Spleen (tissue), 11 donors: ENCODE measurements at regions not wholly inside any gene's neighbourhood (a gene's known extent, or its start where the extent isn't known, plus 50 kb on each side); places are given as distances from the start of the nearest gene placed in this dataset.
A peak's percentile ranks its signal among the peaks of the same experiment; 100 is the strongest.

Experiments used
- DNase-seq: peaks from one replicate; pipeline ENCODE4 v3.0.0-alpha.2; 2020
- H3K27ac ChIP-seq, 8 donors: fragments of 200-600 bp; sonication (generic) in 7 of 8; 1 replicate in 4 of 8; 2 replicates in 4 of 8; pipeline versions ENCODE4 v1.5.0 to v1.8.0; 2016 to 2021; ENCODE audit warnings: inconsistent platforms in 4 of 8, mild to moderate bottlenecking in 4 of 8, moderate library complexity in 1 of 8
- H3K27me3 ChIP-seq, 7 donors: fragments of 200-600 bp; sonication (generic) in 6 of 7; replicated peaks in 1 of 7; 1 replicate in 4 of 7; 2 replicates in 3 of 7; pipeline versions ENCODE4 v1.5.0 to v1.8.0; 2016 to 2021; ENCODE audit warnings: inconsistent platforms in 3 of 7, mild to moderate bottlenecking in 1 of 7
- H3K36me3 ChIP-seq, 6 donors: fragments of 200-600 bp; sonication (generic) in 5 of 6; 1 replicate in 4 of 6; 2 replicates in 2 of 6; pipeline versions ENCODE4 v1.5.0 to v1.8.0; 2016 to 2021; ENCODE audit warnings: inconsistent platforms in 2 of 6
- H3K4me1 ChIP-seq, 6 donors: fragments of 200-600 bp; sonication (generic) in 5 of 6; 1 replicate in 3 of 6; 2 replicates in 3 of 6; pipeline versions ENCODE4 v1.5.0 to v1.8.0; 2016 to 2021; ENCODE audit warnings: inconsistent platforms in 3 of 6
- H3K4me3 ChIP-seq, 8 donors: fragments of 200-600 bp; sonication (generic) in 7 of 8; 1 replicate in 4 of 8; 2 replicates in 4 of 8; pipeline versions ENCODE4 v1.5.0 to v1.8.0; 2016 to 2021; ENCODE audit warnings: inconsistent platforms in 4 of 8, mild to moderate bottlenecking in 4 of 8, moderate library complexity in 2 of 8
- H3K9me3 ChIP-seq, 8 donors: fragments of 200-600 bp; sonication (generic) in 7 of 8; 1 replicate in 4 of 8; 2 replicates in 4 of 8; pipeline versions ENCODE4 v1.5.0 to v1.8.0; 2016 to 2021; ENCODE audit warnings: inconsistent platforms in 4 of 8
- POLR2A ChIP-seq, 3 donors: fragments of 450-650 bp; IDR thresholded peaks; one replicate each; pipeline ENCODE4 v1.5.1; 2017; ENCODE audit warnings: antibody characterized with exemption in 3 of 3, mild to moderate bottlenecking in 1 of 3
- POLR2AphosphoS5 ChIP-seq, 3 donors: sonication (generic); formaldehyde crosslinking; IDR thresholded peaks; one replicate each; pipeline ENCODE4 v1.5.1; 2017; ENCODE audit warnings: antibody characterized with exemption in 3 of 3
- WGBS, 5 donors: extraction: QIAGEN DNeasy Blood & Tissue Kit in 3 of 5; methylation state at CpG; one replicate each; pipeline versions ENCODE4 v1.1.5 to v1.1.7; 2013 to 2018; 5-methylcytosine and 5-hydroxymethylcytosine counted together
- intact Hi-C: fragments of 100-400 bp; cut with DNase I; formaldehyde crosslinking; loops from one replicate; pipeline ENCODE4 v1.15.0; 2023; ENCODE audit warnings: low total_unique reads
- TF ChIP-seq, protein P1 (sequence below), 11 experiments: fragments of 200-600 bp in 7 of 11; fragments of 450-650 bp in 4 of 11; sonication (generic) in 4 of 11; IDR thresholded peaks in 8 of 11; conservative IDR thresholded peaks in 3 of 11; 1 replicate in 7 of 11; 2 replicates in 4 of 11; pipeline versions ENCODE4 v1.4.0 to v1.8.0; 2016 to 2021; ENCODE audit warnings: antibody characterized with exemption in 11 of 11, inconsistent platforms in 4 of 11, mild to moderate bottlenecking in 1 of 11
- donor health status: healthy with polysubstance abuse.
- donor health status: DM: no; HTN: no; CAD: no; lungs with moderate emphysema.
- donor health status: DM: no; HTN: no; CAD: no.
- donor health status: Bipolar disorder and iron deficiency.
- donor health status: healthy.
- donor health status: DM: no; HTN: no; CAD: no.
- donor health status: DM: yes; HTN: yes; CAD: no.

DNA sequence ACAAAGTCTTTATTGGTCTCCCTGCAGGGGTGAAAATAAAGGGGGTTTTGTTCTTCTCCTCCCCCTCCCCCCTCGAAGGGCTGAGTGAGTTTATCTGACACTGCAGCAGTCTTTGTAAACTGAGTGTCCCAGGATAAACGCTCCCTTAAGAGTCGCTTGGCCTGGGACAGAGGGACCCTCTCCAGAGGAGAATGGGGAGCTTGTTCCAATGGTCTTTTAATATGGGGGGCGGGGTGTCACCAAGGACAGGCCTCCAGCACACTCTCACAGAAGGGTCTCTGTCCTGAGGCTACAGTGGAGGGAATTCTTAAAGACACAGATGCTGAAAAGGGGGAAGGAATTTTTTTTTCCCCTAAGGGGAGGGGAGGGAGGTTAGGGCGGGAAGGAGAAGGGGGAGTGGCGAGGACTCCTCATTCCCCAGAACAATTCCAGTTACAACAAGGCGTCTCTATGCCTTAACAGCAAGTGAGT is 455.5 kb downstream of the SOX9 start:
- no peaks in the 10 kb centered on the region for H3K9me3 ChIP-seq
- no peak for TF ChIP-seq POLR2A (IDR thresholded peaks at IDR 0.05)
- no peak for TF ChIP-seq POLR2AphosphoS5 (IDR thresholded peaks at IDR 0.05)
- TF ChIP-seq, protein P1, sequence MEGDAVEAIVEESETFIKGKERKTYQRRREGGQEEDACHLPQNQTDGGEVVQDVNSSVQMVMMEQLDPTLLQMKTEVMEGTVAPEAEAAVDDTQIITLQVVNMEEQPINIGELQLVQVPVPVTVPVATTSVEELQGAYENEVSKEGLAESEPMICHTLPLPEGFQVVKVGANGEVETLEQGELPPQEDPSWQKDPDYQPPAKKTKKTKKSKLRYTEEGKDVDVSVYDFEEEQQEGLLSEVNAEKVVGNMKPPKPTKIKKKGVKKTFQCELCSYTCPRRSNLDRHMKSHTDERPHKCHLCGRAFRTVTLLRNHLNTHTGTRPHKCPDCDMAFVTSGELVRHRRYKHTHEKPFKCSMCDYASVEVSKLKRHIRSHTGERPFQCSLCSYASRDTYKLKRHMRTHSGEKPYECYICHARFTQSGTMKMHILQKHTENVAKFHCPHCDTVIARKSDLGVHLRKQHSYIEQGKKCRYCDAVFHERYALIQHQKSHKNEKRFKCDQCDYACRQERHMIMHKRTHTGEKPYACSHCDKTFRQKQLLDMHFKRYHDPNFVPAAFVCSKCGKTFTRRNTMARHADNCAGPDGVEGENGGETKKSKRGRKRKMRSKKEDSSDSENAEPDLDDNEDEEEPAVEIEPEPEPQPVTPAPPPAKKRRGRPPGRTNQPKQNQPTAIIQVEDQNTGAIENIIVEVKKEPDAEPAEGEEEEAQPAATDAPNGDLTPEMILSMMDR (IDR thresholded peaks at IDR 0.05 in 8 of 11, conservative IDR thresholded peaks at IDR 0.05 in 3 of 11), result no peak
- no peak for DNase-seq
- H3K4me3 ChIP-seq, result no peak overlapping the region
- H3K27ac ChIP-seq, result no peak overlapping the region
- H3K4me1 ChIP-seq, result no peaks in the 10 kb centered on the region
- no peaks in the 10 kb centered on the region for H3K36me3 ChIP-seq
- 31 to 40% (median 37%) methylated on average over 7 of the region's 7 CpGs for WGBS, 5 donors
- H3K27me3 ChIP-seq, result peaks cover 0 to 37% (median 0%) of the 10 kb centered on the region in 7 donors
- intact Hi-C loops, result no loop called here

DNA sequence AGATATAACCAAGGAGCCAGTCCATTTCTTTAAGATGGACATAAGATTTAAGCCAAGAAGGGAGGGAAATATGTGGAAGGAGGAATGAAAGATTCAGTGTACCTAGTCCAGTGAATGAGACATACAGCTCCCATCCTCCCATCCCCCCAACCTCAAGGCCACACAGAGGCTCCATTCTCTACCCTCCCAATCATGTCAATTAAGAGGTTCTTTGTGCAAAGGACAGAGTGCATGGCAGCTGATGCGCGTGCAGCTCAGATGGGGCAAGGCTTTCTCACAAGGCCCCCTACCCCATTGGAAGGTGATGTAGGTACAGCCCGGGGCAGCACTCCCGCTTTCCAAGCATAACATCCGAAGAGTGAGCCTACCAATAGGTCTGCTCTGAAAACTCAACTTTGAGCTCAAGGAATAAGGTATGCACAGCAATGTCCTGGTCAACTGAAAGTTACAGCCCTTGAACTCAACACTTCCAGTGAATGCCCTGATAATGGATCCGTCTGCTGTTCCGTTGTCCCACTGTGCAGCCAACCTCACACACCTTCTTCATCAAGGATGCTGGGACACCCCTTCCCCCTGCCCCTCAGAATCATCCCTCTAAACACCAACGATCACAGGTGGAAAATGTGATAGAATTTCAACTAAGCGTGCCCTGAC is 458.1 kb downstream of the SOX9 start:
- H3K4me1 ChIP-seq, result no peaks in the 10 kb centered on the region
- DNase-seq, result peak; percentile 31
- WGBS, 5 donors, result 84 to 93% (median 88%) methylated on average over 8 to 9 of the region's 9 CpGs
- TF ChIP-seq, protein P1 (IDR thresholded peaks at IDR 0.05 in 8 of 11, conservative IDR thresholded peaks at IDR 0.05 in 3 of 11), result no peak
- TF ChIP-seq POLR2AphosphoS5 (IDR thresholded peaks at IDR 0.05), result no peak
- TF ChIP-seq POLR2A (IDR thresholded peaks at IDR 0.05), result no peak
- no peaks in the 10 kb centered on the region for H3K9me3 ChIP-seq
- no peak overlapping the region for H3K4me3 ChIP-seq
- H3K27ac ChIP-seq, result no peak overlapping the region
- peaks cover 0 to 29% (median 0%) of the 10 kb centered on the region in 7 donors for H3K27me3 ChIP-seq
- H3K36me3 ChIP-seq, result no peaks in the 10 kb centered on the region
- intact Hi-C loops, result no loop called here

DNA sequence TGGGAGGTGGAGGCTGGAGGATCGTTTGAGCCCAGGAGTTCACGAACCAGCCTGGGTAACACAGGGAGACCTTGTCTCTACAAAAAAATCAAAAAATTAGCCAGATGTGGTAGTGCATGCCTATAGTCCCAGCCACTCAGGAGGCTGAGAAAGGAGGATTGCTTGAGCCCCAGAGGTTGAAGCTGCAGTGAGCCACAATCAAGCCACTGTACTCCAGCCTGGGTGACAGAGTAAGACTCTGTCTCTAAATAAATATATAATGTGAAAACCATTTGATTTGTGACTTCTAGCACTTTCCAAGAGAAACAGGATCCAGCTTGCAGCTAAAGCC is 459.1 kb downstream of the SOX9 start:
- WGBS, 5 donors, result 57 to 87% (median 72%) methylated on average over 2 of the region's 2 CpGs
- intact Hi-C loops, result no loop called here
- no peak overlapping the region for H3K27ac ChIP-seq

More for the DNA sequence above, 459.1 kb downstream of the SOX9 start:
- Histone ChIP-seq H3K4me3 (no peak overlapping the region), H3K36me3 (no peaks in the 10 kb centered on the region), H3K9me3 (no peaks in the 10 kb centered on the region), H3K4me1 (no peaks in the 10 kb centered on the region), H3K27me3 (peaks cover 0 to 21% (median 0%) of the 10 kb centered on the region in 7 donors)
- DNase-seq, result peak; percentile 14
- TF ChIP-seq POLR2A (IDR thresholded peaks at IDR 0.05), result no peak
- no peak for TF ChIP-seq POLR2AphosphoS5 (IDR thresholded peaks at IDR 0.05)
- TF ChIP-seq, protein P1 (IDR thresholded peaks at IDR 0.05 in 8 of 11, conservative IDR thresholded peaks at IDR 0.05 in 3 of 11), result no peak
